ENCODE measurements at regions not wholly inside any gene's neighbourhood (a gene's known extent, or its start where the extent isn't known, plus 50 kb on each side); places are given as distances from the start of the nearest gene placed in this dataset.

DNA sequence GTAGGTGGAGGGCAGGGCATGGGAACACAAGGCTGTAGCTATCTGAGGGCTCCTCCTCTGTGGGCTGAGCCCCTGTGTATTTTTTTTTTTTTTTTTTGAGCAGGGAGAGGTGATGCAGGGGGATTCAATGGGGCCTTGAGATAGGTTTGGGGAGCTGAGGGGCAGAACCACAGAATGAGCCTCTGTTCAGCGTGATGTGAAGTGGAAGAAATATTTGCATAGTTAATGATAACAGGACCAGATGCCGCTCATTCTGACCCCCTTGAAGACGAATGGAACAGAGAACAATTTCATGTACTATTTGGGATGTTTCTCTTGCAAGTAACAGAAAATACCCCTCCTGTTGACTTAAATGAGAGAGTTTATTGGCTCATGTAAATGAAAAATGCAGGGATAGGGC, 69.7 kb upstream of the EMX2 start:
- no peak for DNase-seq (ENCODE audit: low spot score)
- Histone ChIP-seq H3K27ac (ENCODE audit: low read depth, low read length, poor library complexity, severe bottlenecking) (no peak overlapping the region), H3K4me1 (ENCODE audit: insufficient read depth, low read length, poor library complexity, severe bottlenecking) (no peaks in the 10 kb centered on the region), H3K27me3 (replicated peaks; ENCODE audit: insufficient read depth, low read depth, low read length, poor library complexity) (no peaks in the 10 kb centered on the region), H3K36me3 (ENCODE audit: insufficient read depth, low read length, poor library complexity, severe bottlenecking) (no peaks in the 10 kb centered on the region), H3K4me3 (ENCODE audit: low read depth, low read length, poor library complexity, severe bottlenecking) (no peak overlapping the region), H3K9me3 (ENCODE audit: low read depth, low read length, poor library complexity, severe bottlenecking) (no peaks in the 10 kb centered on the region)
- intact Hi-C loops (cut with micrococcal nuclease; ENCODE audit: unreplicated experiment) = no loop called here
- ChIA-PET POLR2A (ENCODE audit: low non-redundant PET) (no interaction called here), CTCF (interaction anchor here (0.6 kb wide), 1 partner anchor 13 kb away, joined by 6 read pairs; no protein-coding TSS in a partner anchor)
- no TSS peak for BruUV-seq (replicated peaks)
- TF ChIP-seq, protein P1, sequence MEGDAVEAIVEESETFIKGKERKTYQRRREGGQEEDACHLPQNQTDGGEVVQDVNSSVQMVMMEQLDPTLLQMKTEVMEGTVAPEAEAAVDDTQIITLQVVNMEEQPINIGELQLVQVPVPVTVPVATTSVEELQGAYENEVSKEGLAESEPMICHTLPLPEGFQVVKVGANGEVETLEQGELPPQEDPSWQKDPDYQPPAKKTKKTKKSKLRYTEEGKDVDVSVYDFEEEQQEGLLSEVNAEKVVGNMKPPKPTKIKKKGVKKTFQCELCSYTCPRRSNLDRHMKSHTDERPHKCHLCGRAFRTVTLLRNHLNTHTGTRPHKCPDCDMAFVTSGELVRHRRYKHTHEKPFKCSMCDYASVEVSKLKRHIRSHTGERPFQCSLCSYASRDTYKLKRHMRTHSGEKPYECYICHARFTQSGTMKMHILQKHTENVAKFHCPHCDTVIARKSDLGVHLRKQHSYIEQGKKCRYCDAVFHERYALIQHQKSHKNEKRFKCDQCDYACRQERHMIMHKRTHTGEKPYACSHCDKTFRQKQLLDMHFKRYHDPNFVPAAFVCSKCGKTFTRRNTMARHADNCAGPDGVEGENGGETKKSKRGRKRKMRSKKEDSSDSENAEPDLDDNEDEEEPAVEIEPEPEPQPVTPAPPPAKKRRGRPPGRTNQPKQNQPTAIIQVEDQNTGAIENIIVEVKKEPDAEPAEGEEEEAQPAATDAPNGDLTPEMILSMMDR (conservative IDR thresholded peaks at IDR 0.05; ENCODE audit: low read depth, low read length) = no peak
- no peak for TF ChIP-seq EZH2 (IDR thresholded peaks at IDR 0.05; ENCODE audit: borderline replicate concordance, low read depth, low read length, poor library complexity, severe bottlenecking)

DNA sequence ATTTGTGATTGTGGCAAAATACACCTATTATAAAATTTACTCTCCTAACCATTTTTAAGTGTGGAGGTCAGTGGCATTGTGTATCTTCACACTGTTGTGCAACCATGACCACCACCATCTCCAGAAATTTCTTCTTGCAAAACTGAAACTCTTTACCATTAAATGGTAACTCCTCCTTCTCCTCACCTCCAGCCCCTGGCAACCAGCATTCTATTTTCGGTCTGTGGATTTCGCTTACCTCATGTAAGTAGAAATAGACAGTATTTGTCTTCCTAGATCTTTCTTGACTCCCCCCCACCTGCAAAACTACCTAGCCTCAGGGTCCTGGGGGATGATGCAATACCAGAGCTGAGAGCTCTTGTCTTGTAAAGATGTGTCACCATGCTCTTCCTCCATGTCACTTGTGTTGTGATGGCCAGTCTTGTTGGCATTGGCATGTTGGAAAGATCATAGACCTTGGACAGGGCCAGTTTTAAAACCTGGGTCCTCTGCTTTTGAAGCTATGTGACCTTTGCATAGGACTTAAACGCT, 71.1 kb upstream of the EMX2 start:
- intact Hi-C loops (cut with micrococcal nuclease; ENCODE audit: unreplicated experiment) = no loop called here
- no peak for DNase-seq (ENCODE audit: low spot score)
- Histone ChIP-seq H3K27ac (ENCODE audit: low read depth, low read length, poor library complexity, severe bottlenecking) (no peak overlapping the region), H3K27me3 (replicated peaks; ENCODE audit: insufficient read depth, low read depth, low read length, poor library complexity) (no peaks in the 10 kb centered on the region), H3K4me1 (ENCODE audit: insufficient read depth, low read length, poor library complexity, severe bottlenecking) (no peaks in the 10 kb centered on the region), H3K4me3 (ENCODE audit: low read depth, low read length, poor library complexity, severe bottlenecking) (no peak overlapping the region), H3K9me3 (ENCODE audit: low read depth, low read length, poor library complexity, severe bottlenecking) (no peaks in the 10 kb centered on the region), H3K36me3 (ENCODE audit: insufficient read depth, low read length, poor library complexity, severe bottlenecking) (no peaks in the 10 kb centered on the region)
- TF ChIP-seq, protein P1 (conservative IDR thresholded peaks at IDR 0.05; ENCODE audit: low read depth, low read length) = no peak
- no peak for TF ChIP-seq EZH2 (IDR thresholded peaks at IDR 0.05; ENCODE audit: borderline replicate concordance, low read depth, low read length, poor library complexity, severe bottlenecking)
- ChIA-PET POLR2A (ENCODE audit: low non-redundant PET) (no interaction called here), CTCF (no interaction called here)
- no TSS peak for BruUV-seq (replicated peaks)

DNA sequence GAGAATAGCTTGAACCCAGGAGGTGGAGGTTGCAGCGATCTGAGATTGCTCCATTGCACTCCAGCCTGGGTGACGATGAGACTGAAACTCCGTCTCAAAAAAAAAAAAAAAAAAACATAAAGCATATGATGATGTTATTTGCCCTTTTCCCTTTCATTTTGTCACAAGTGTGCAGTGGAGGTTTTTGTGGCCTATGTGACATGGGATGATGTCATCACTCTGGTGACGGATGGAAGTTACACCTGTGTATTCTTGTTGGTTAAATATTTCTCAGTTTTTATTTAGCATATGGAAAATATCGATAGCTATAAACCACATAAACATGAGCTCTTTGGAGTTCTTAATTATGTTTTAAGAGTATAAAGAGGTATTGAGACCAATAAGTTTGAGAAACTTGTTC, 71.8 kb upstream of the EMX2 start:
- intact Hi-C loops (cut with micrococcal nuclease; ENCODE audit: unreplicated experiment) = no loop called here
- H3K27me3 ChIP-seq (replicated peaks; ENCODE audit: insufficient read depth, low read depth, low read length, poor library complexity) = no peaks in the 10 kb centered on the region

More for the DNA sequence above, 71.8 kb upstream of the EMX2 start:
- ChIA-PET CTCF (no interaction called here), POLR2A (ENCODE audit: low non-redundant PET) (no interaction called here)
- no peak overlapping the region for H3K4me3 ChIP-seq (ENCODE audit: low read depth, low read length, poor library complexity, severe bottlenecking)
- no peak for TF ChIP-seq EZH2 (IDR thresholded peaks at IDR 0.05; ENCODE audit: borderline replicate concordance, low read depth, low read length, poor library complexity, severe bottlenecking)
- TF ChIP-seq, protein P1 (conservative IDR thresholded peaks at IDR 0.05; ENCODE audit: low read depth, low read length) = no peak
- no peak overlapping the region for H3K27ac ChIP-seq (ENCODE audit: low read depth, low read length, poor library complexity, severe bottlenecking)
- no peak for DNase-seq (ENCODE audit: low spot score)
- no peaks in the 10 kb centered on the region for H3K4me1 ChIP-seq (ENCODE audit: insufficient read depth, low read length, poor library complexity, severe bottlenecking)
- H3K9me3 ChIP-seq (ENCODE audit: low read depth, low read length, poor library complexity, severe bottlenecking) = no peaks in the 10 kb centered on the region
- no peaks in the 10 kb centered on the region for H3K36me3 ChIP-seq (ENCODE audit: insufficient read depth, low read length, poor library complexity, severe bottlenecking)
- BruUV-seq (replicated peaks) = no TSS peak

Measured in A673 (cell line).